ENCODE measurements at regions not wholly inside any gene's neighbourhood (a gene's known extent, or its start where the extent isn't known, plus 50 kb on each side); places are given as distances from the start of the nearest gene placed in this dataset.

GRCh38 chr13:103436057-103436654 is 369.9 kb upstream of the SLC10A2 start:
- 59 to 60% methylated on average over 4 to 5 of the region's 10 CpGs for WGBS, 2 donors (ENCODE audit: low coverage in 1 of 2)
- H3K27ac ChIP-seq = no peak overlapping the region
- H3K36me3 ChIP-seq = no peaks in the 10 kb centered on the region
- H3K4me3 ChIP-seq = no peak overlapping the region
- TF ChIP-seq POLR2A (IDR thresholded peaks at IDR 0.05) (no peak), CTCF (IDR thresholded peaks at IDR 0.05) (no peak), EP300 (IDR thresholded peaks at IDR 0.05) (no peak), POLR2AphosphoS5 (IDR thresholded peaks at IDR 0.05) (no peak)
- H3K4me1 ChIP-seq = no peaks in the 10 kb centered on the region
- H3K9me3 ChIP-seq = no peaks in the 10 kb centered on the region
- no peak for ATAC-seq
- no peaks in the 10 kb centered on the region for H3K27me3 ChIP-seq

GRCh38 chr13:103431856-103432255 is 365.6 kb upstream of the SLC10A2 start:
- no peaks in the 10 kb centered on the region for H3K36me3 ChIP-seq
- WGBS, 2 donors (ENCODE audit: low coverage in 1 of 2) = 38 to 58% methylated on average over 3 of the region's 3 CpGs
- H3K9me3 ChIP-seq = peaks cover 0 to 6% (median 0%) of the 10 kb centered on the region in 3 donors
- no peak overlapping the region for H3K27ac ChIP-seq
- no peaks in the 10 kb centered on the region for H3K27me3 ChIP-seq
- H3K4me3 ChIP-seq = no peak overlapping the region
- no peaks in the 10 kb centered on the region for H3K4me1 ChIP-seq
- no peak for ATAC-seq
- no peak for TF ChIP-seq EP300 (IDR thresholded peaks at IDR 0.05)
- no peak for TF ChIP-seq POLR2AphosphoS5 (IDR thresholded peaks at IDR 0.05)
- no peak for TF ChIP-seq CTCF (IDR thresholded peaks at IDR 0.05)
- no peak for TF ChIP-seq POLR2A (IDR thresholded peaks at IDR 0.05)

- H3K27me3 ChIP-seq = no peaks in the 10 kb centered on the region
- ATAC-seq = no peak
- TF ChIP-seq CTCF (IDR thresholded peaks at IDR 0.05) = no peak
- no peak for TF ChIP-seq POLR2AphosphoS5 (IDR thresholded peaks at IDR 0.05)
- TF ChIP-seq POLR2A (IDR thresholded peaks at IDR 0.05) = no peak
- no peak for TF ChIP-seq EP300 (IDR thresholded peaks at IDR 0.05)
- 91 to 98% methylated on average over 3 to 4 of the region's 4 CpGs for WGBS, 2 donors (ENCODE audit: low coverage in 1 of 2)
- no peaks in the 10 kb centered on the region for H3K36me3 ChIP-seq
- no peak overlapping the region for H3K4me3 ChIP-seq
- H3K27ac ChIP-seq = no peak overlapping the region
- H3K4me1 ChIP-seq = no peaks in the 10 kb centered on the region
- H3K9me3 ChIP-seq = peaks cover 0 to 6% (median 0%) of the 10 kb centered on the region in 3 donors
Measured at GRCh38 chr13:103430368-103430767, 364.2 kb upstream of the SLC10A2 start.

DNA sequence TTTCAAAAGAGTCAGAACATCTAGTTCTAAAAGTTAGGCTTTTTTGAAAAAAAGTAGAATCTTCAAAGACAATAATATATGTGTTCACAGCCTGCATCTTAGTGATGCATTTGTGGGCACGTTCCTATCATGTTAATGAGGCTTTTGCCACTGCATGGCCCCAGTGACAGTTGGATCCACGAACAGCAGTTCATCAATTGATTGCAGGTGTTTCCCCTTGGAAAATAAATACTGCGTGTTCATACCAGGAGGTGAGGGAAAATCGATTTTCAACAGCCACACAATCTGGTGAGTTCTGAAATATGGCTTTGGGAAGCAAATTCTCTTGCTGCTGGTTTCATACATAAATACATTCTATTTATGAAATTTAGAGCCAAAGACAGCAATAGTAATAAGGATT is 343.8 kb upstream of the SLC10A2 start:
- H3K36me3 ChIP-seq = no peaks in the 10 kb centered on the region
- H3K27ac ChIP-seq = no peak overlapping the region
- ATAC-seq = no peak
- no peaks in the 10 kb centered on the region for H3K9me3 ChIP-seq
- H3K27me3 ChIP-seq = no peaks in the 10 kb centered on the region
- H3K4me1 ChIP-seq = no peaks in the 10 kb centered on the region
- H3K4me3 ChIP-seq = no peak overlapping the region
- no peak for TF ChIP-seq CTCF (IDR thresholded peaks at IDR 0.05)
- TF ChIP-seq POLR2A (IDR thresholded peaks at IDR 0.05) = no peak
- TF ChIP-seq POLR2AphosphoS5 (IDR thresholded peaks at IDR 0.05) = no peak
- no peak for TF ChIP-seq EP300 (IDR thresholded peaks at IDR 0.05)
- WGBS, 2 donors (ENCODE audit: low coverage in 1 of 2) = 46 to 67% methylated on average over 4 of the region's 4 CpGs

DNA sequence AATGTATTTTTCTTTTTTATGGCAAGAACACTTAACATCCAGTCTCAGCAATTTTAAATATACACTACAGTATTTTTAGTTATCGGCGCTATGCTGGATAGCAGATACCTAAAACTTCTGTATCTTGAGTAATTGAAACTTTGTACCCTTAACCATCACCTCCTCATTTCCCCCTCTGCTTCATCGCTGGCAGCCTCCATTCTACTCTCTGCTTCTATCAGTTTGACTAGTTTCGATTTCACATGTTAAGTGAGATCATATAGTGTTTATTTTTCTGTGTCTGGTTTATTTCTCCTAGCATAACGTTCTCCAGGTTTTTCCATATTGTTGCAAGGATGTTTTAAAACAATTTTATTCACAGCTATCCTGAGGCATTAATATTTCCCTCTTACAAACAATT is 340.8 kb upstream of the SLC10A2 start:
- no peak for ATAC-seq
- H3K9me3 ChIP-seq = no peaks in the 10 kb centered on the region
- no peaks in the 10 kb centered on the region for H3K27me3 ChIP-seq
- TF ChIP-seq POLR2AphosphoS5 (IDR thresholded peaks at IDR 0.05) = no peak
- no peak for TF ChIP-seq CTCF (IDR thresholded peaks at IDR 0.05)
- no peak for TF ChIP-seq EP300 (IDR thresholded peaks at IDR 0.05)
- TF ChIP-seq POLR2A (IDR thresholded peaks at IDR 0.05) = no peak
- no peaks in the 10 kb centered on the region for H3K4me1 ChIP-seq
- H3K36me3 ChIP-seq = no peaks in the 10 kb centered on the region
- no peak overlapping the region for H3K27ac ChIP-seq
- H3K4me3 ChIP-seq = no peak overlapping the region
- 34 to 44% methylated on average over 5 of the region's 5 CpGs for WGBS, 2 donors (ENCODE audit: low coverage in 1 of 2)

Data from gastroesophageal sphincter (tissue), 4 donors.